NCI-H345 (cell line): ENCODE measurements at regions not wholly inside any gene's neighbourhood (a gene's known extent, or its start where the extent isn't known, plus 50 kb on each side); places are given as distances from the start of the nearest gene placed in this dataset.
A peak's percentile ranks its signal among the peaks of the same experiment; 100 is the strongest.
"Not testable (repeated sequence)": the region's sequence is repeated elsewhere in the genome, so short reads cannot be mapped to it uniquely, and the experiment has no call there.

Experiments
- DNase-seq: peaks from one replicate; lab custom pipeline; 2025; lab: John Stamatoyannopoulos, UW

DNA sequence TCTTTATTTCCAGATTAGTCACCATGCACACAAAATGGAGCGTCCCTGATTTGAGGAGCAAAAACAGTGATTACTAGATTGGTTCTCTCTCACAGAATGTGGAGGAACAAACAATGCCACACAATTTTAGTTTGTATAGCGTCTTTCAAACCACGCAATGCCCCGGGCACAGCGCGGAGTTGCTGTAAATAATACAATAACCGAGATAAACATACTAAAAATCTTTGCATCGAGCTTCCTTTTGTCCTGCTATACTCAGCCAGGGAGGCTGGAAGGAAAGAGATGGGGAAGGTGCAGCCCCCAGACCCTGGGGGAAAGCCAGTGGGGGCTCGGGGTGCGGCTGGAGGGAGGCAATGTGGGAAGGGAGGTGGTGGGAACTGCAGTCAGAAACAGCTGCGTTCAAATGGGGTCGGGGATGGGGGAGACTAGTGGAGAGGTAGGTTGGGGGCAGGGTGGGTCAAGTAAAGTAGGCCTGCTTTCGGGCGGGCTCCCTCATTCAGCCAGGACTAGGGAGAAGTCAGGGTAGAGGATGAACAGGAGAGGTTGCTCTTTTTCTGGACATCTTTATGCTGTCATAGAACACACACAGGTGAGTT, 366.3 kb downstream of the RPS6KC1 start:
- DNase-seq = no peak

DNA sequence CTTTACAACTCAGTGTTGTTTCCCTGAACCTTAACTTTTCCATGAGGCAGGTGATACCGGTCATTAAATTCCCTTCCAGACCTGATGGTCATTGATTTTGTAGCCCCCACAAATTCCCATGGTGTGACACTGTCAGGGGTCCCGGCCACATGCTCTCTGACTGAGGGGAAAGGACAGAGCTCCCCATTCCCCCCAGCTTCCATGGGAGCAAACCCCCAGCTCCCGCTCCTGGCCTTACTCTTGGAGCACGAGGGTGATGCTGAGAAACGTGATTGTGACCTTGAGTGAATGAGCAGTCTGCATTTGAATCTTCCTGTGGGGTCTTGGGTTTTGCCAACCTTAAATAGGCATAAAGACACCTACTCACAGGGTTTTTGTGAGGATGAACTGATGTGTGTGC, 366.8 kb downstream of the RPS6KC1 start:
- DNase-seq = no peak

- DNase-seq = peak; percentile 18
Observed at GRCh38 chr1:213418268-213419071, 367.4 kb downstream of the RPS6KC1 start.

DNA sequence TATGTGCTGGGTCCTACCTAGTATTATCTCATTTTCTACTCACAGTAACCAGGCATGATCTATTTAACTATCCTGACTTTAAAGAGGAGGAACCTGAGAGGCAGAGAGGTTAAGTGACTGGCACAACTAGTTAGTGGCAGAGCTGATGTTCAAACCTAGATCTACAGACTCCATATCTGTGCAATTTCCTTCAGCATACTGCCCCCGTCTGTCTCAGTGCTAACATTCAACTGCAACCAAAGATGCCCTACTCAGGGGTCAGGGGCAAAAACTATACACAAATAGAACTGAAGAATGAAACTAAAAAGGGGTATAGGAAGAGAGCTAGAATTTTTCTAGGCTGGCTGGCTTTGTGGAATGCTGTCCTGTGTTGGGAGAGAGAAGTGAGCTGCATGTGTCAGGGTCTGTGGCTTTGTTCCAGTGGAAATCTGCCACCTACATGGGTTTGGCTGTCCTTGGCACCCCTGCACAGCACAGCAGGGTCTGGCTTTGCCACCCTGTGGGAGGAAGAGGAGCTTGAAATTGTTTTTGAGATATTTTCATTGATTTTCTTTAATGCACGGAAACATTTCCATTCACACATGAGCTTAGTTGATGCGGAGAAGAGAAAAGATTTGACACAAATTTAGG, 368.5 kb downstream of the RPS6KC1 start:
- no peak for DNase-seq

DNA sequence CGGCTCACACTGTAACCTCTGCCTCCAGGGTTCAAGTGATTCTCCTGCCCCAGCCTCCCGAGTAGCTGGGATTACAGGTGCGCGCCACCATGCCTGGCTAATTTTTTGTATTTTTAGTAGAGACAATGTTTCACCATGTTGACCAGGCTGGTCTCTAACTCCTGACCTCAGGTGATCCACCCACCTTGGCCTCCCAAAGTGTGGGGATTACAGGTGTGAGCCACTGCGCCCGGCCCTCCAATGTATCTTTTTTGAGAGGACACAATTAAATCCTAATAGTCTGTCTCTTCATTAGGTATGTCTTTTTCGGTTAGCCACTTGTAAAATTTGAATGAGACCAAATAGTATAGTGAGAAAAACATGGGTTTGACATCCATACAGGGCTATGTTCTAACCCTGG, 370.1 kb downstream of the RPS6KC1 start:
- not testable (repeated sequence) for DNase-seq

DNA sequence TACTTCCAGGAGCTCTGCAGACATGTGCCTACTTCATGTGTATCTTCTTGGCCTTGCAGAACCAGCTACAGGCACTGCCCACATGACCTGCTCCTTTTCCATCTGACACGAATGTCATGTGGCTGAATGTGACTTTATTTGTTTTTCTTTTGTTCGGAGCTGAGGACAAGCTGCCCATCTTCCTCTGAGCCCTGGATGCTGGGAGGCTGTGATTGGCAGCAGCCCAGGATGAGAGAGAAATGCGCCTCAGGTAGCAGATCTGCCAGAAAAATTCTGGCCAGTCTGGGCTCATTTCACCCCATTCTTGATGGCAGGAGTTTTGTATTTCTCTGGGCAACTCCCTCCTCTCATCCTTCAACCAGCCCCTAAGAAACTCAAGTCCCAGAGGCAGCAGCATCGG, 372.0 kb downstream of the RPS6KC1 start:
- no peak for DNase-seq

DNA sequence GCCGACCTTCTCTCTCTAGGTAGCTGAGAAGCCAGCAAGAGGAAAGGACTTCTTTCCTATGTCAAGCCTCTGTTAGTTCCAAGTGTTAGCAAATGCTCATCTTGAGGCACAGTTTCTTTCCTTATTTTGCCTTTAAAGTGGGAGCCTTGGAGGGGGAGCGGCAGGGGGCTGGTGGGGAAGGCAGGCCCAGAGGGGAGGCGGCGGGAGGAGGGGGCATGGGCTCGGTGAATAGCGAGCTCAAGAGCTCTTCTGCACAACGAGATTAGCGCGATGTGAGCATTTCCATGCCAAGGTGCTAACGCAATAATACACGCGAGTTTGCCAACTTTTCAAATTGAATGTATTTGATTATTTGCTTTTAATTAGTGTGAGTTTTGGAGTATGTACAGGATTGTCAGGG, 372.6 kb downstream of the RPS6KC1 start:
- no peak for DNase-seq

- DNase-seq = no peak
Observed at GRCh38 chr1:213425376-213426030, 374.5 kb downstream of the RPS6KC1 start.

- DNase-seq = no peak
Observed at GRCh38 chr1:213429642-213430041, 378.6 kb downstream of the RPS6KC1 start.

DNA sequence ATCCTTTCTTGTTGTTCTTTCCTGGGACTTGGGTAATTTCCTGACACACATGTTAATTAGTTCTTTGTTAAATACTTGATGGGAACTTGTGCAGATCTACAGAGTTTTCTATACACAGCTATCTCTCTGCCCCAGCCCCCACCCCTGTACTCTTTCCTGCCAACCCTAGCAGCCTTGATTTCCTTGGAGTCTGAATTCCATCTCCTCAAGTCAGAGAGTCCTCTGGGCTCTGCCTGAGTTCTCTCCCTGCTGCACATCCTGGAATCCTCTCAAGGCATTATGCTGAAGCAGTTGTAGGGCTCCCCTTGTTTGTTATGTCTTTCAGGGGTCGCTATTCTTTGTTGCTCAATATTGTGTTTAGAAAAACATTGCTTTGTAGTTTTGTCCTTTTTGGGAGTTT, 384.7 kb downstream of the RPS6KC1 start:
- DNase-seq = no peak

DNA sequence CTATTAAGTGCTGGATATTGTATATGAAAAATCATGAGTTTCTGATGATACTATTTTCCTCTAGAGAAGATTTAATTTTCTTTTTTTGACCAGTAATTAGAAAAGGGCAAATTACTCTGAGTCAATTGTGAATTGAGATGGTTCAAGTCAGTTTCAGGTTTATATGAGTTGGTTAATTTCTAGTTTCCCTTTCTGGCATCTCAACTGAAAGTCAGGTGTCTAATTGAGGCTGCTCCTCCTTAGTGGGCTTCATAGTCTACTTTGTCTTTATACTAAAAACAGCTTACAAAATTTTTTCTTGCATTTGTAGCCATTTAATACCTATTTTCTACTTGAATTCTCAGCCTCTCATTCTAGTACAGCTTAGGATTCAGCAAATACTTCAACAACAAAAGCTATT, 387.3 kb downstream of the RPS6KC1 start:
- no peak for DNase-seq

- DNase-seq = no peak
Observed at GRCh38 chr1:213439703-213440102, 388.7 kb downstream of the RPS6KC1 start.

GRCh38 chr1:213440766-213441165, 389.7 kb downstream of the RPS6KC1 start:
- no peak for DNase-seq

DNA sequence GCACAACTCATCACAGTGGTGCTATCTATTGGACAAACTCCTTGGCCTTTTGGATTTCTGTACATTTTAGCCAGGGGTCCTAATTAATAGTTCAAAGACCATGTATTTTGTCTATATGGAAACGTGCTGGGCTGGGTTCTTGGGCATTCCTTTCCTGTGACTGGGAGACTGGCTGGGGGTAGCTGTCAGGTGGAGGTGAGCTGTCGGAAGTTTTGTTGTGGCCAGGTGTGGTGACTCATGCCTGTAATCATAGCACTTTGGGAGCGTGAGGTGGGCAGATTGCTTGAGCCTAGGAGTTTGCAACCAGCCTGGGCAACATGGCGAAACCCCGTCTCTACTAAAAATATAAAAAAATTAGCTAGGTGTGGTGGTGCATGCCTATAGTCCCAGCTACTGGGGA, 392.4 kb downstream of the RPS6KC1 start:
- DNase-seq = no peak

DNA sequence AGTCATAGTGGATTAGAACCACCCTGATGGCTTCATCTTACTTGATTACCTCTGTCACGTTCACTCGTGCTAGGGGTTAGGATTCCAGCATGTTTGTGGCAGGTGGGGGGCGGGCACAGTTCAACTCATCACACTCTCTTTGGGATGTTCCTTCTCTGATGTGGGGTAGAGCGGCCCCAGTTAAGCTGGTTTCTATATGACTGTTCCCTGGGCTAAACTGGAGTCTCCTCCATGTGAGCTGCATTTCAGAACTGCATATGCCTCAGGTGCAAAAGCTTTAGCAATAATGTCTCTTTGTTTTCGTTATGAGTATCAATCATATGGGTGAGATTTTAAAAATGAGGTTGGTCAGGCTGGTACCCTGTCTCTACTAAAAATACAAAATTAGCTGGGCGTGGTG, 393.2 kb downstream of the RPS6KC1 start:
- no peak for DNase-seq

DNA sequence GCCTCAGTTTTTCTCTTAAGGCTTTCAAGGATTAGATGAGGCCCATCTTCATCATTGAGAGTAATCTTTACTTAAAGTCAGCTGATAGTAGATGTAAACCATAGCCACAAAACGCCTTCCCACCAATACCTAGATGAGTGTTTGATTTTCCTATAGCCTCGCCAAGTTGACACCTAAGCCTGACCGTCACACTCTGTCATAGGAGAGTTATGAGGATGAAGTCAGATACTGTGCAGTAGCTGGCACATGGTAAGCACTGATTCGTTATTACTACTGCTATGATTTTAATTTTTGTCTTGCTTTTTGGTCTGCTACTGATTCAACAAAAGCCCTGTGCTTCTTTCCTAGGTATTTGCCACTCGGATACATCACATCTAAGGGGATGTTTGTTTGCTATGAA, 395.5 kb downstream of the RPS6KC1 start:
- no peak for DNase-seq

GRCh38 chr1:213448360-213448759, 397.3 kb downstream of the RPS6KC1 start:
- no peak for DNase-seq

DNA sequence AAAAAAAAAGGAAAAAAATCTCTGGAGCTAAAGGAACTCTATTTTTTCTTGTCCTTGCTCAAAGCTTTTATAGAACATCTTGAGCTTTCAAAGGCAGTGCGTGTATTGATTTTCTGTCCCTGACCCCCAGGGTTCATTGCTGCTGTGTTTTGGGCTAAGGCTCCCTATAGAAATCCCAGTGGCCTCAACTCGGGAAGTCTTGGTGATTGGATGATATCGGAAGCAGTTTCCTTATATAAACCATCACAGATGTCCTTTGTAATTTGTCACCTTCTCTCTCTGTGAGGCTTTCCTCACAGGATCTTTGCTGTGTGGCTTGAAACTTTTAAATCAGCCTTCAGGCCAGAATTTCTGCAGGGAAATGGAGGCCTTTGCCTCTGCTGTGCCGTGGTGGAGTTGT, 397.7 kb downstream of the RPS6KC1 start:
- DNase-seq = no peak

DNA sequence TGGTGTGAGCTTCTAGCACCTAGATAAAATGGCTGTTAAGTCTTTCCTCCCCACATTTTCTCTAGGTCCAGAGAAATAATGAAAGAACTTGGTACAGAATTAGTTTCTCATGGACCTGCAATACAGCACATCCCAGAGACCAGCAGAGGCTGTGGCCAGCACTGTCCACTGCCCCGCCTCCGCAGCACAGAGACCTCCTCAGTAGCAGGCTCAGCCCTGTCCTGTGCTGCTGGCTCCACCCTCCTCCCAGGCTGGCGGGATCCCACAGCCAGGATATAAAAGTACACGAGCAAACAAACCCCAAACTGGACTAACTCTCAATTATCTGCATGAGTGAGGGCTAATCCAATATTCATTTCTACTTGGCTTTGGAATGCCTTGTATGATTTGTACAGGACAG, 401.5 kb downstream of the RPS6KC1 start:
- DNase-seq = no peak

GRCh38 chr1:213457186-213457585, 406.1 kb downstream of the RPS6KC1 start:
- no peak for DNase-seq

DNA sequence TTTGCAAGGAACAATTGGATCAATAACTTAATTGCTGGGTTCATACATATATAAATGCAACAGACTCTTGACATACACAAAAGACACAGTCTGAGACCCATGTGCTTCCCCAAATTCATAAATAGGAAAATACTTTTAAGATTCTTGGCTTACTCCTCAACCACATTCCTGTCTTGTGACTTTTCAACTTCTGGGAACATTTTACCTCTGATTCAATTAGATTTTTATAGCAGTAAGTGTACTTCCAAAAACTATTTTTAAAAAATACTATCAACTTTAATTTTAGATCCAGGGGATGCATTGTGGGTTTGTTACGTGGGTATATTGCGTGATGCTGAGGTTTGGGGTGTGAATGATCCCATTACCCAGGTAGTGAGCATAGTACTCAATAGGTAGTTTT, 406.7 kb downstream of the RPS6KC1 start:
- no peak for DNase-seq

DNA sequence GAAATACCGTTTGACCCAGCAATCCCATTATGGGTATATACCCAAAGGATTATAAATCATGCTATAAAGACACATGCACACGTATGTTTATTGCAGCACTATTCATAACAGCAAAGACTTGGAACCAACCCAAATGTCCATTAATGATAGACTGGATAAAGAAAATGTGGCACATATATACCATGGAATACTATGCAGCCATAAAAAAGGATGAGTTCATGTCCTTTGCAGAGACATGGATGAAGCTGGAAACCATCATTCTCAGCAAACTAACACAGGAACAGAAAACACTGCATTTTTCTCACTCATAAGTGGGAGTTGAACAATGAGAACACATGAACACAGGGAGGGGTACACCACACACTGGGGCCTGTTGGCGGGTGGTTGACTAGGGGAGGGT, 411.3 kb downstream of the RPS6KC1 start:
- DNase-seq = not testable (repeated sequence)
